H9 (cell line): ENCODE measurements at regions not wholly inside any gene's neighbourhood (a gene's known extent, or its start where the extent isn't known, plus 50 kb on each side); places are given as distances from the start of the nearest gene placed in this dataset.
"Not testable (repeated sequence)": the region's sequence is repeated elsewhere in the genome, so short reads cannot be mapped to it uniquely, and the experiment has no call there.

ENCODE experiments used
- DNase-seq: peaks from one replicate; pipeline ENCODE4 v3.0.0-alpha.2; 2017
- H2AFZ ChIP-seq: one replicate; pipeline ENCODE4 v1.6.1; 2013; ENCODE audit warnings: mild to moderate bottlenecking, low read length, control low read depth, moderate library complexity
- H2AK5ac ChIP-seq: 2 replicates; pipeline ENCODE4 v1.6.1; 2013; ENCODE audit warnings: low read length, control low read depth, mixed read lengths; ENCODE audit not compliant: insufficient read length
- H2BK120ac ChIP-seq: one replicate; pipeline ENCODE4 v1.6.1; 2013; ENCODE audit warnings: low read depth, mild to moderate bottlenecking, low read length, control low read depth, inconsistent platforms; ENCODE audit not compliant: poor library complexity, severe bottlenecking
- H2BK12ac ChIP-seq: 2 replicates; pipeline ENCODE4 v1.6.1; 2013; ENCODE audit warnings: low read length, control low read depth, mixed read lengths, low read depth; ENCODE audit not compliant: insufficient read length
- H2BK15ac ChIP-seq: 2 replicates; pipeline ENCODE4 v1.6.1; 2013; ENCODE audit warnings: low read depth, low read length, control low read depth
- H2BK20ac ChIP-seq: one replicate; pipeline ENCODE4 v1.6.1; 2013; ENCODE audit warnings: low read depth, mild to moderate bottlenecking, low read length, control low read depth, inconsistent platforms; ENCODE audit not compliant: poor library complexity, severe bottlenecking
- H2BK5ac ChIP-seq: 2 replicates; pipeline ENCODE4 v1.6.1; 2013; ENCODE audit warnings: low read length, control low read depth, mixed read lengths; ENCODE audit not compliant: insufficient read length
- H3K14ac ChIP-seq: 2 replicates; pipeline ENCODE4 v1.6.1; 2013; ENCODE audit warnings: low read length, control low read depth; ENCODE audit not compliant: insufficient read depth
- H3K18ac ChIP-seq: 2 replicates; pipeline ENCODE4 v1.6.1; 2013; ENCODE audit warnings: low read depth, mild to moderate bottlenecking, mixed read lengths, low read length, control low read depth; ENCODE audit not compliant: insufficient read length
- H3K23ac ChIP-seq: 2 replicates; pipeline ENCODE4 v1.6.1; 2013; ENCODE audit warnings: low read length, control low read depth, mixed read lengths, low read depth; ENCODE audit not compliant: insufficient read length
- H3K23me2 ChIP-seq: 2 replicates; pipeline ENCODE4 v1.6.1; 2013; ENCODE audit warnings: low read depth, mild to moderate bottlenecking, mixed read lengths, low read length, control low read depth; ENCODE audit not compliant: insufficient read length, poor library complexity, severe bottlenecking
- H3K27ac ChIP-seq: 2 replicates; pipeline ENCODE4 v1.5.1; 2013; ENCODE audit warnings: low read length, control low read depth, mixed read lengths, low read depth; ENCODE audit not compliant: insufficient read length
- H3K27me3 ChIP-seq: 2 replicates; pipeline ENCODE4 v1.6.1; 2013; ENCODE audit warnings: low read length, control low read depth, inconsistent platforms; ENCODE audit not compliant: insufficient read depth
- H3K4ac ChIP-seq: 2 replicates; pipeline ENCODE4 v1.6.1; 2013; ENCODE audit warnings: low read depth, mild to moderate bottlenecking, control low read depth, inconsistent platforms, low read length, moderate library complexity
- H3K4me1 ChIP-seq: 2 replicates; pipeline ENCODE4 v1.6.1; 2013; ENCODE audit warnings: low read length, control low read depth, inconsistent platforms; ENCODE audit not compliant: insufficient read depth
- H3K4me2 ChIP-seq: 2 replicates; pipeline ENCODE4 v1.6.1; 2013; ENCODE audit warnings: low read length, control low read depth, mixed read lengths; ENCODE audit not compliant: insufficient read length, insufficient read depth
- H3K56ac ChIP-seq: 2 replicates; pipeline ENCODE4 v1.6.1; 2013; ENCODE audit warnings: low read depth, mild to moderate bottlenecking, mixed read lengths, low read length, control low read depth; ENCODE audit not compliant: insufficient read length
- H3K79me1 ChIP-seq: 2 replicates; pipeline ENCODE4 v1.6.1; 2013; ENCODE audit warnings: low read depth, mild to moderate bottlenecking, moderate library complexity, low read length, control low read depth, inconsistent platforms; ENCODE audit not compliant: insufficient read depth, poor library complexity, severe bottlenecking
- H3K79me2 ChIP-seq: 2 replicates; pipeline ENCODE4 v1.6.1; 2013; ENCODE audit warnings: low read length, control low read depth, inconsistent platforms; ENCODE audit not compliant: insufficient read depth
- H3K9ac ChIP-seq: 2 replicates; pipeline ENCODE4 v1.6.1; 2013; ENCODE audit warnings: low read length, control low read depth, mixed read lengths; ENCODE audit not compliant: insufficient read length; ENCODE audit errors: extremely low read depth
- H3K9me3 ChIP-seq: one replicate; pipeline ENCODE4 v1.6.1; 2013; ENCODE audit warnings: low read depth, low read length, inconsistent platforms; ENCODE audit not compliant: control insufficient read depth
- H3T11ph ChIP-seq: one replicate; pipeline ENCODE4 v1.6.1; 2013; ENCODE audit warnings: mild to moderate bottlenecking, low read length, control low read depth, inconsistent platforms
- H4K20me1 ChIP-seq: one replicate; pipeline ENCODE4 v1.6.1; 2013; ENCODE audit not compliant: control insufficient read depth, insufficient read length, insufficient read depth
- H4K5ac ChIP-seq: 2 replicates; pipeline ENCODE4 v1.6.1; 2013; ENCODE audit warnings: low read depth, mild to moderate bottlenecking, mixed read lengths, low read length, control low read depth; ENCODE audit not compliant: insufficient read length
- H4K8ac ChIP-seq: replicated peaks from 2 replicates; pipeline ENCODE4 v1.6.1; 2013; ENCODE audit warnings: low read length, control low read depth, mixed read lengths, low read depth; ENCODE audit not compliant: insufficient read length
- H4K91ac ChIP-seq: 2 replicates; pipeline ENCODE4 v1.6.1; 2013; ENCODE audit warnings: low read depth, mild to moderate bottlenecking, moderate library complexity, mixed read lengths, low read length, control low read depth; ENCODE audit not compliant: insufficient read length
- H3K27ac Mint-ChIP-seq, 3 experiments: 2 replicates in 2 of 3; 3 replicates in 1 of 3; pipeline ENCODE4 v1.8.0; 2020 to 2021; ENCODE audit warnings: mixed read lengths in 3 of 3, mild to moderate bottlenecking in 1 of 3, moderate library complexity in 1 of 3
- H3K27me3 Mint-ChIP-seq: 2 replicates; pipeline ENCODE4 v1.8.0; 2021; ENCODE audit warnings: low read depth, mild to moderate bottlenecking, moderate library complexity, mixed read lengths
- H3K36me3 Mint-ChIP-seq, 3 experiments: 2 replicates in 2 of 3; 3 replicates in 1 of 3; pipeline ENCODE4 v1.8.0; 2020 to 2021; ENCODE audit warnings: low read depth in 3 of 3, mixed read lengths in 3 of 3; ENCODE audit not compliant: insufficient read depth in 1 of 3
- H3K4me1 Mint-ChIP-seq, 2 experiments: 2 replicates each; pipeline ENCODE4 v1.8.0; 2020; ENCODE audit warnings: mixed read lengths in 2 of 2
- H3K4me3 Mint-ChIP-seq, 2 experiments: 2 replicates in 1 of 2; 3 replicates in 1 of 2; pipeline ENCODE4 v1.8.0; 2020 to 2021; ENCODE audit warnings: mild to moderate bottlenecking in 2 of 2, mixed read lengths in 2 of 2, moderate library complexity in 1 of 2
- H3K9me3 Mint-ChIP-seq, 2 experiments: 2 replicates in 1 of 2; 3 replicates in 1 of 2; pipeline ENCODE4 v1.8.0; 2020; ENCODE audit warnings: mild to moderate bottlenecking in 2 of 2, mixed read lengths in 2 of 2, moderate library complexity in 1 of 2
- WGBS: extraction: QIAGEN DNeasy Blood & Tissue Kit; methylation state at CpG from one replicate; pipeline ENCODE4 v1.1.7; 2013; ENCODE audit warnings: missing lambda C conversion rate, low lambda C conversion rate, mixed read lengths; ENCODE audit not compliant: insufficient read length; ENCODE audit errors: extremely low coverage; 5-methylcytosine and 5-hydroxymethylcytosine counted together

- not testable (repeated sequence) for H3K4me1 Mint-ChIP-seq, H3K9me3 Mint-ChIP-seq, H3K4ac ChIP-seq, H2BK5ac ChIP-seq, H2AFZ ChIP-seq, H3K4me3 Mint-ChIP-seq, H2BK20ac ChIP-seq, H3K27ac ChIP-seq, H3K23me2 ChIP-seq, H3K79me2 ChIP-seq, DNase-seq, H2BK12ac ChIP-seq, H3K79me1 ChIP-seq, H2BK15ac ChIP-seq, H3K14ac ChIP-seq, H4K20me1 ChIP-seq, H4K5ac ChIP-seq, H3K27me3 ChIP-seq, H3K56ac ChIP-seq, H2BK120ac ChIP-seq, H3K18ac ChIP-seq, H3K4me1 ChIP-seq, H3K27ac Mint-ChIP-seq, H4K8ac ChIP-seq, H3T11ph ChIP-seq, H3K36me3 Mint-ChIP-seq, H3K9me3 ChIP-seq, H3K9ac ChIP-seq, H2AK5ac ChIP-seq, H3K27me3 Mint-ChIP-seq, H3K23ac ChIP-seq, H3K4me2 ChIP-seq, H4K91ac ChIP-seq
- WGBS: no CpG with 5 or more reads among the region's 1 CpG
These were observed 190.3 kb downstream of the RAB11FIP2 start for GRCh38 chr10:117856426-117856825.
